Endodermal cell (in vitro differentiated cells): ENCODE measurements at regions not wholly inside any gene's neighbourhood (a gene's known extent, or its start where the extent isn't known, plus 50 kb on each side); places are given as distances from the start of the nearest gene placed in this dataset.

Source experiments
- DNase-seq: peaks from one replicate; pipeline ENCODE4 v3.0.0-alpha.2; 2017
- H3K27ac ChIP-seq: 2 replicates; pipeline ENCODE4 v1.5.1; 2013; ENCODE audit warnings: mild to moderate bottlenecking, low read depth, low read length, moderate library complexity
- H3K27me3 ChIP-seq: 2 replicates; pipeline ENCODE4 v1.6.1; 2013; ENCODE audit warnings: mild to moderate bottlenecking, low read length, moderate library complexity; ENCODE audit not compliant: insufficient read depth, control insufficient read depth, poor library complexity, severe bottlenecking
- H3K36me3 ChIP-seq: 2 replicates; pipeline ENCODE4 v1.7.0; 2013; ENCODE audit warnings: mild to moderate bottlenecking, low read length, moderate library complexity; ENCODE audit not compliant: control insufficient read depth, insufficient read depth
- H3K4me1 ChIP-seq: one replicate; pipeline ENCODE4 v1.7.0; 2013; ENCODE audit warnings: low read length; ENCODE audit not compliant: control insufficient read depth, insufficient read depth
- H3K4me3 ChIP-seq: 2 replicates; pipeline ENCODE4 v1.5.1; 2013; ENCODE audit warnings: mild to moderate bottlenecking, low read length, moderate library complexity
- H3K9ac ChIP-seq: 2 replicates; pipeline ENCODE4 v1.6.1; 2013; ENCODE audit warnings: mild to moderate bottlenecking, low read length, moderate library complexity; ENCODE audit not compliant: poor library complexity, severe bottlenecking; ENCODE audit errors: extremely low read depth
- H3K9me3 ChIP-seq: 2 replicates; pipeline ENCODE4 v1.6.1; 2013; ENCODE audit warnings: mild to moderate bottlenecking, low read length, moderate library complexity; ENCODE audit not compliant: control insufficient read depth
- H3K27ac Mint-ChIP-seq: 2 replicates; pipeline ENCODE4 v1.8.0; 2020; ENCODE audit warnings: mixed read lengths
- H3K27me3 Mint-ChIP-seq: 2 replicates; pipeline ENCODE4 v1.8.0; 2021; ENCODE audit warnings: mild to moderate bottlenecking, mixed read lengths; ENCODE audit not compliant: insufficient read depth
- H3K36me3 Mint-ChIP-seq: 2 replicates; pipeline ENCODE4 v1.8.0; 2020; ENCODE audit warnings: low read depth, mixed read lengths
- H3K4me1 Mint-ChIP-seq: 2 replicates; pipeline ENCODE4 v1.8.0; 2020; ENCODE audit warnings: mixed read lengths
- H3K4me3 Mint-ChIP-seq: 2 replicates; pipeline ENCODE4 v1.8.0; 2020; ENCODE audit warnings: mild to moderate bottlenecking, moderate library complexity, mixed read lengths
- H3K9me3 Mint-ChIP-seq: 2 replicates; pipeline ENCODE4 v1.8.0; 2020; ENCODE audit warnings: mild to moderate bottlenecking, mixed read lengths
- WGBS, 2 experiments: methylation state at CpG; one replicate each; pipeline versions ENCODE4 v1.1.5 to v1.1.7; 2013; ENCODE audit warnings: missing lambda C conversion rate in 2 of 2, mixed read lengths in 1 of 2; ENCODE audit not compliant: insufficient coverage in 1 of 2, insufficient read length in 1 of 2; 5-methylcytosine and 5-hydroxymethylcytosine counted together
- TF ChIP-seq, protein P1 (sequence below): fragments of 200-600 bp; sonication (generic); conservative IDR thresholded peaks from 2 replicates; pipeline ENCODE4 v1.5.0; 2021; ENCODE audit warnings: antibody characterized with exemption, mild to moderate bottlenecking

GRCh38 chr4:58502839-58503238 is 1392.7 kb upstream of the IGFBP7 start:
- Histone ChIP-seq H3K36me3 (no peaks in the 10 kb centered on the region), H3K4me1 (no peaks in the 10 kb centered on the region), H3K9ac (no peak overlapping the region), H3K4me3 (no peak overlapping the region), H3K9me3 (peaks cover 7% of the 10 kb centered on the region), H3K27ac (no peak overlapping the region), H3K27me3 (no peaks in the 10 kb centered on the region)
- Mint-ChIP-seq H3K9me3 (no peaks in the 10 kb centered on the region), H3K4me1 (peaks cover 10% of the 10 kb centered on the region), H3K4me3 (no peak overlapping the region), H3K27me3 (no peaks in the 10 kb centered on the region), H3K27ac (no peak overlapping the region), H3K36me3 (peaks cover 2% of the 10 kb centered on the region)
- WGBS, 2 experiments = 98% methylated on average over 2 of the region's 2 CpGs; no CpG with 5 or more reads in 1 of the 2 experiments
- TF ChIP-seq, protein P1, sequence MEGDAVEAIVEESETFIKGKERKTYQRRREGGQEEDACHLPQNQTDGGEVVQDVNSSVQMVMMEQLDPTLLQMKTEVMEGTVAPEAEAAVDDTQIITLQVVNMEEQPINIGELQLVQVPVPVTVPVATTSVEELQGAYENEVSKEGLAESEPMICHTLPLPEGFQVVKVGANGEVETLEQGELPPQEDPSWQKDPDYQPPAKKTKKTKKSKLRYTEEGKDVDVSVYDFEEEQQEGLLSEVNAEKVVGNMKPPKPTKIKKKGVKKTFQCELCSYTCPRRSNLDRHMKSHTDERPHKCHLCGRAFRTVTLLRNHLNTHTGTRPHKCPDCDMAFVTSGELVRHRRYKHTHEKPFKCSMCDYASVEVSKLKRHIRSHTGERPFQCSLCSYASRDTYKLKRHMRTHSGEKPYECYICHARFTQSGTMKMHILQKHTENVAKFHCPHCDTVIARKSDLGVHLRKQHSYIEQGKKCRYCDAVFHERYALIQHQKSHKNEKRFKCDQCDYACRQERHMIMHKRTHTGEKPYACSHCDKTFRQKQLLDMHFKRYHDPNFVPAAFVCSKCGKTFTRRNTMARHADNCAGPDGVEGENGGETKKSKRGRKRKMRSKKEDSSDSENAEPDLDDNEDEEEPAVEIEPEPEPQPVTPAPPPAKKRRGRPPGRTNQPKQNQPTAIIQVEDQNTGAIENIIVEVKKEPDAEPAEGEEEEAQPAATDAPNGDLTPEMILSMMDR = no peak
- no peak for DNase-seq

- Histone ChIP-seq H3K27ac (no peak overlapping the region), H3K36me3 (no peaks in the 10 kb centered on the region), H3K27me3 (no peaks in the 10 kb centered on the region), H3K9ac (no peak overlapping the region), H3K4me3 (no peak overlapping the region), H3K4me1 (peaks cover 6% of the 10 kb centered on the region), H3K9me3 (peaks cover 23% of the 10 kb centered on the region)
- H3K27ac Mint-ChIP-seq = no peak overlapping the region
- H3K36me3 Mint-ChIP-seq = peaks cover 2% of the 10 kb centered on the region
- H3K27me3 Mint-ChIP-seq = no peaks in the 10 kb centered on the region
- H3K9me3 Mint-ChIP-seq = peaks cover 8% of the 10 kb centered on the region
- no peak overlapping the region for H3K4me3 Mint-ChIP-seq
- TF ChIP-seq, protein P1 = no peak
- peaks cover 14% of the 10 kb centered on the region for H3K4me1 Mint-ChIP-seq
- no peak for DNase-seq
Measured at GRCh38 chr4:58499182-58499581, 1389.0 kb upstream of the IGFBP7 start.

DNA sequence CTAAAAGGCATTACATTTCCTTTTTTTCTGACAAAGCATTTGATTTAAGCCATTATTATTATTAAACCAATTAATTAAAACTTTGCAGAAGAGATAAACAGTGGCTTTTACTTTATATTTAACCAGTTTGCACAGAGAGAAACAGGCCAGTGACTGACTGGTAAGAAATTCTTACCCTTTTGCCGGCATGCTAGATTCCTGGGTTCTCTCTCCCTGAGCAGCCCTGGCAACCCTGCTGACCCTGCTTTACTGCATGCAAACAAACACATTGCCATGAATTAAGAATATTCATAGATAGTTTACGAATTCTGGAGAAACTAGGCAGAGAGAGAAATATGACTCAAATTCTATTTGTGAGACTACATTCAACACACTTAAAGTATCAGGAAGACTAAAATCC is 1381.4 kb upstream of the IGFBP7 start:
- no peaks in the 10 kb centered on the region for H3K27me3 ChIP-seq
- Mint-ChIP-seq H3K36me3 (peaks cover 4% of the 10 kb centered on the region), H3K4me3 (no peak overlapping the region), H3K9me3 (peaks cover 30% of the 10 kb centered on the region), H3K27ac (no peak overlapping the region), H3K27me3 (no peaks in the 10 kb centered on the region), H3K4me1 (peaks cover 19% of the 10 kb centered on the region)
- H3K27ac ChIP-seq = no peak overlapping the region
- H3K9me3 ChIP-seq = peaks cover 55% of the 10 kb centered on the region
- peak overlapping the region; percentile 41 for H3K4me3 ChIP-seq
- H3K4me1 ChIP-seq = peaks cover 6% of the 10 kb centered on the region
- H3K36me3 ChIP-seq = no peaks in the 10 kb centered on the region
- no peak for DNase-seq
- 67 to 94% methylated on average over 1 to 2 of the region's 2 CpGs for WGBS, 2 experiments
- TF ChIP-seq, protein P1 = no peak
- no peak overlapping the region for H3K9ac ChIP-seq
